SIG-M5 treated with dmso at 0.1 percent for 504 hours (cell line): ENCODE measurements at regions not wholly inside any gene's neighbourhood (a gene's known extent, or its start where the extent isn't known, plus 50 kb on each side); places are given as distances from the start of the nearest gene placed in this dataset.
"Not testable (repeated sequence)": the region's sequence is repeated elsewhere in the genome, so short reads cannot be mapped to it uniquely, and the experiment has no call there.

Experiments used
- DNase-seq: peaks from one replicate; lab custom pipeline; 2025; ENCODE audit not compliant: unreplicated experiment; lab: John Stamatoyannopoulos, UW

GRCh38 chr4:189547559-189547958, 393.1 kb upstream of the FRG1 start:
- DNase-seq, result no peak

- DNase-seq, result no peak
Measured at GRCh38 chr4:189548484-189549125, 392.1 kb upstream of the FRG1 start.

GRCh38 chr4:189551931-189552670, 388.6 kb upstream of the FRG1 start:
- not testable (repeated sequence) for DNase-seq

GRCh38 chr4:189560605-189561004, 380.1 kb upstream of the FRG1 start:
- not testable (repeated sequence) for DNase-seq

- not testable (repeated sequence) for DNase-seq
Measured at GRCh38 chr4:189563751-189564150, 376.9 kb upstream of the FRG1 start.

GRCh38 chr4:189566271-189566670, 374.4 kb upstream of the FRG1 start:
- not testable (repeated sequence) for DNase-seq

GRCh38 chr4:189566900-189567299, 373.8 kb upstream of the FRG1 start:
- DNase-seq, result peak; percentile 6

GRCh38 chr4:189579645-189580044, 361.0 kb upstream of the FRG1 start:
- DNase-seq, result not testable (repeated sequence)

- DNase-seq, result not testable (repeated sequence)
Measured at GRCh38 chr4:189586908-189587632, 353.6 kb upstream of the FRG1 start.

GRCh38 chr4:189589201-189589600, 351.5 kb upstream of the FRG1 start:
- not testable (repeated sequence) for DNase-seq

GRCh38 chr4:189592890-189593289, 347.8 kb upstream of the FRG1 start:
- no peak for DNase-seq

- no peak for DNase-seq
Measured at GRCh38 chr4:189597341-189597740, 343.3 kb upstream of the FRG1 start.

GRCh38 chr4:189600264-189600663, 340.4 kb upstream of the FRG1 start:
- DNase-seq, result no peak

- no peak for DNase-seq
Measured at GRCh38 chr4:189600718-189601435, 339.8 kb upstream of the FRG1 start.

GRCh38 chr4:189602827-189603226, 337.8 kb upstream of the FRG1 start:
- not testable (repeated sequence) for DNase-seq

GRCh38 chr4:189610571-189610970, 330.1 kb upstream of the FRG1 start:
- DNase-seq, result not testable (repeated sequence)

- no peak for DNase-seq
Measured at GRCh38 chr4:189613207-189613606, 327.5 kb upstream of the FRG1 start.

- DNase-seq, result no peak
Measured at GRCh38 chr4:189615217-189615663, 325.4 kb upstream of the FRG1 start.

GRCh38 chr4:189617741-189618140, 322.9 kb upstream of the FRG1 start:
- not testable (repeated sequence) for DNase-seq

- not testable (repeated sequence) for DNase-seq
Measured at GRCh38 chr4:189619441-189620250, 321.0 kb upstream of the FRG1 start.
